ENCODE measurements at regions not wholly inside any gene's neighbourhood (a gene's known extent, or its start where the extent isn't known, plus 50 kb on each side); places are given as distances from the start of the nearest gene placed in this dataset.
"Not testable (repeated sequence)": the region's sequence is repeated elsewhere in the genome, so short reads cannot be mapped to it uniquely, and the experiment has no call there.

GRCh38 chr2:186159101-186159500 lies 327.0 kb upstream of the ZC3H15 start:
- Histone ChIP-seq H3K27ac (no peak overlapping the region), H3K4me3 (no peak overlapping the region), H3K36me3 (no peaks in the 10 kb centered on the region), H3K9me3 (peaks cover 0 to 57% of the 10 kb centered on the region in 2 donors), H3K27me3 (no peaks in the 10 kb centered on the region), H3K4me1 (no peaks in the 10 kb centered on the region)
- ATAC-seq: no peak
- no peak for DNase-seq
- intact Hi-C loops (cut with DNase I): no loop called here
- no peak for TF ChIP-seq CTCF (IDR thresholded peaks at IDR 0.05)

GRCh38 chr2:186164325-186164724 lies 321.7 kb upstream of the ZC3H15 start:
- ATAC-seq: no peak

GRCh38 chr2:186170693-186171092 lies 315.4 kb upstream of the ZC3H15 start:
- Histone ChIP-seq H3K36me3 (no peaks in the 10 kb centered on the region), H3K4me3 (no peak overlapping the region), H3K4me1 (no peaks in the 10 kb centered on the region), H3K27ac (no peak overlapping the region), H3K9me3 (peaks cover 0 to 7% of the 10 kb centered on the region in 2 donors), H3K27me3 (no peaks in the 10 kb centered on the region)
- TF ChIP-seq CTCF (IDR thresholded peaks at IDR 0.05): no peak
- ATAC-seq: no peak
- intact Hi-C loops (cut with DNase I): no loop called here
- DNase-seq: no peak

More at GRCh38 chr2:186164325-186164724, 321.7 kb upstream of the ZC3H15 start:
- intact Hi-C loops (cut with DNase I): no loop called here
- no peak for TF ChIP-seq CTCF (IDR thresholded peaks at IDR 0.05)
- Histone ChIP-seq H3K27me3 (no peaks in the 10 kb centered on the region), H3K9me3 (peaks cover 0 to 19% of the 10 kb centered on the region in 2 donors), H3K27ac (no peak overlapping the region), H3K4me1 (no peaks in the 10 kb centered on the region), H3K4me3 (no peak overlapping the region), H3K36me3 (no peaks in the 10 kb centered on the region)
- no peak for DNase-seq

- Histone ChIP-seq H3K4me3 (no peak overlapping the region), H3K4me1 (no peaks in the 10 kb centered on the region), H3K27ac (no peak overlapping the region), H3K27me3 (no peaks in the 10 kb centered on the region), H3K9me3 (peaks cover 0 to 10% of the 10 kb centered on the region in 2 donors), H3K36me3 (no peaks in the 10 kb centered on the region)
- intact Hi-C loops (cut with DNase I): no loop called here
- no peak for ATAC-seq
- DNase-seq: no peak
- no peak for TF ChIP-seq CTCF (IDR thresholded peaks at IDR 0.05)
Observed at GRCh38 chr2:186181625-186182024, 304.4 kb upstream of the ZC3H15 start.

- intact Hi-C loops (cut with DNase I); H3K4me3 ChIP-seq; H3K27me3 ChIP-seq; H3K27ac ChIP-seq; H3K36me3 ChIP-seq; DNase-seq; ATAC-seq; H3K4me1 ChIP-seq: not testable (repeated sequence)
- peaks cover 0 to 14% of the 10 kb centered on the region in 2 donors for H3K9me3 ChIP-seq
Observed at GRCh38 chr2:186182366-186182765, 303.7 kb upstream of the ZC3H15 start.

- no peak overlapping the region for H3K27ac ChIP-seq
- peaks cover 0 to 15% of the 10 kb centered on the region in 2 donors for H3K9me3 ChIP-seq
- no peaks in the 10 kb centered on the region for H3K36me3 ChIP-seq
- no peaks in the 10 kb centered on the region for H3K27me3 ChIP-seq
- no peak overlapping the region for H3K4me3 ChIP-seq
- ATAC-seq: no peak
- no peak for DNase-seq
- no peaks in the 10 kb centered on the region for H3K4me1 ChIP-seq
- no peak for TF ChIP-seq CTCF (IDR thresholded peaks at IDR 0.05)
- intact Hi-C loops (cut with DNase I): no loop called here
Observed at GRCh38 chr2:186183406-186183805, 302.7 kb upstream of the ZC3H15 start.
